ENCODE measurements at regions not wholly inside any gene's neighbourhood (a gene's known extent, or its start where the extent isn't known, plus 50 kb on each side); places are given as distances from the start of the nearest gene placed in this dataset.

DNA sequence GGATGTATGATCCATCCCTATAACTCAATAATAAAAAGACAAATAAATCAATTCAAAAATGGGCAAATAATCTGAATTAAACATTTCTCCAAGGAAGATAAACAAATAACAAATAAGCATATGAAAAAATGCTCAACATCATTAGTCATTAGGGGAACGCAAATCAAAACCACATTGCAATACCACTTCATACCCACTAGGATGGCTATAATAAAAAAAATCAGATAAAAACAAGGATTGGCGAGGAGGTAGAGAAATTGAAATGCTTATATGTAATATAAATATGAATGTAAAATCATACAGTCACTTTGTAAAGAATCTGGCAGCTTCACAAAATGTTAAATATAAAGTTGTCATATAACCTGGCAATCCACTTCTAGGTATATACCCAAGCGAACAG is 52.3 kb upstream of the TBCA start:
- ATAC-seq (no peak), FAIRE-seq (no peak), DNase-seq (ENCODE audit: extremely low read depth in 1 of 4, low spot score in 3 of 4) (no peak)
- Histone ChIP-seq H3K4me3 (no peak overlapping the region), H3K27me3 (ENCODE audit: control insufficient read depth in 2 of 2, insufficient read depth in 2 of 2, low read length in 2 of 2) (peaks cover 12 to 14% of the 10 kb centered on the region in 2 experiments), H4K20me1 (replicated peaks; ENCODE audit: control insufficient read depth, insufficient read depth, low read length) (no peaks in the 10 kb centered on the region), H3K9ac (ENCODE audit: insufficient read depth in 1 of 2, low read depth in 2 of 2, low read length in 2 of 2) (no peak overlapping the region), H3K9me3 (replicated peaks; ENCODE audit: control insufficient read depth, insufficient read depth, low read depth, low read length) (no peaks in the 10 kb centered on the region), H3K79me2 (ENCODE audit: control insufficient read depth, insufficient read depth, low read length) (no peaks in the 10 kb centered on the region), H3K4me1 (replicated peaks in 1 of 2; ENCODE audit: control insufficient read depth in 2 of 2, insufficient read depth in 2 of 2, low read length in 2 of 2) (no peaks in the 10 kb centered on the region), H3K27ac (ENCODE audit: extremely low read depth, low read depth, low read length) (no peak overlapping the region), H2AFZ (ENCODE audit: low read depth, low read length) (no peak overlapping the region), H3K4me2 (ENCODE audit: insufficient read depth, low read length) (no peak overlapping the region), H3K36me3 (ENCODE audit: control insufficient read depth, insufficient read depth, low read length) (no peaks in the 10 kb centered on the region), H3K9me1 (ENCODE audit: control insufficient read depth, insufficient read depth, low read length) (no peaks in the 10 kb centered on the region)
- intact Hi-C loops (cut with micrococcal nuclease) = no loop called here
- WGBS (ENCODE audit: insufficient coverage, low coverage, missing lambda C conversion rate) = 26% methylated on average over 3 of the region's 3 CpGs
- in situ Hi-C loops (cut with MboI) = no loop called here
- POLR2A ChIA-PET = no interaction called here
- TF ChIP-seq ZNF780A (CRISPR knock-in tag; IDR thresholded peaks at IDR 0.05) (no peak), BRF1 (IDR thresholded peaks at IDR 0.05; ENCODE audit: borderline replicate concordance, extremely low read depth, insufficient read length) (no peak), STAG1 (CRISPR knock-in tag; IDR thresholded peaks at IDR 0.05; ENCODE audit: borderline replicate concordance) (no peak), PCBP2 (IDR thresholded peaks at IDR 0.05; ENCODE audit: low read depth, low read length, poor library complexity, severe bottlenecking) (no peak), ZNF146 (CRISPR knock-in tag; IDR thresholded peaks at IDR 0.05; ENCODE audit: unreplicated experiment) (no peak), RAD51 (IDR thresholded peaks at IDR 0.05; ENCODE audit: borderline replicate concordance, low read depth) (no peak), ERF (CRISPR knock-in tag; IDR thresholded peaks at IDR 0.05) (no peak), CXXC5 (CRISPR knock-in tag; IDR thresholded peaks at IDR 0.05) (no peak), CREBBP (IDR thresholded peaks at IDR 0.05; ENCODE audit: low read depth, low read length) (no peak)
- TF ChIP-seq, protein P1, sequence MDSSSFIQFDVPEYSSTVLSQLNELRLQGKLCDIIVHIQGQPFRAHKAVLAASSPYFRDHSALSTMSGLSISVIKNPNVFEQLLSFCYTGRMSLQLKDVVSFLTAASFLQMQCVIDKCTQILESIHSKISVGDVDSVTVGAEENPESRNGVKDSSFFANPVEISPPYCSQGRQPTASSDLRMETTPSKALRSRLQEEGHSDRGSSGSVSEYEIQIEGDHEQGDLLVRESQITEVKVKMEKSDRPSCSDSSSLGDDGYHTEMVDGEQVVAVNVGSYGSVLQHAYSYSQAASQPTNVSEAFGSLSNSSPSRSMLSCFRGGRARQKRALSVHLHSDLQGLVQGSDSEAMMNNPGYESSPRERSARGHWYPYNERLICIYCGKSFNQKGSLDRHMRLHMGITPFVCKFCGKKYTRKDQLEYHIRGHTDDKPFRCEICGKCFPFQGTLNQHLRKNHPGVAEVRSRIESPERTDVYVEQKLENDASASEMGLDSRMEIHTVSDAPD (CRISPR knock-in tag; IDR thresholded peaks at IDR 0.05) = no peak
- TF ChIP-seq, protein P2, sequence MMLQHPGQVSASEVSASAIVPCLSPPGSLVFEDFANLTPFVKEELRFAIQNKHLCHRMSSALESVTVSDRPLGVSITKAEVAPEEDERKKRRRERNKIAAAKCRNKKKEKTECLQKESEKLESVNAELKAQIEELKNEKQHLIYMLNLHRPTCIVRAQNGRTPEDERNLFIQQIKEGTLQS (IDR thresholded peaks at IDR 0.05) = no peak
- TF ChIP-seq, protein P2 (CRISPR knock-in tag; conservative IDR thresholded peaks at IDR 0.05) = no peak
- TF ChIP-seq, protein P3, sequence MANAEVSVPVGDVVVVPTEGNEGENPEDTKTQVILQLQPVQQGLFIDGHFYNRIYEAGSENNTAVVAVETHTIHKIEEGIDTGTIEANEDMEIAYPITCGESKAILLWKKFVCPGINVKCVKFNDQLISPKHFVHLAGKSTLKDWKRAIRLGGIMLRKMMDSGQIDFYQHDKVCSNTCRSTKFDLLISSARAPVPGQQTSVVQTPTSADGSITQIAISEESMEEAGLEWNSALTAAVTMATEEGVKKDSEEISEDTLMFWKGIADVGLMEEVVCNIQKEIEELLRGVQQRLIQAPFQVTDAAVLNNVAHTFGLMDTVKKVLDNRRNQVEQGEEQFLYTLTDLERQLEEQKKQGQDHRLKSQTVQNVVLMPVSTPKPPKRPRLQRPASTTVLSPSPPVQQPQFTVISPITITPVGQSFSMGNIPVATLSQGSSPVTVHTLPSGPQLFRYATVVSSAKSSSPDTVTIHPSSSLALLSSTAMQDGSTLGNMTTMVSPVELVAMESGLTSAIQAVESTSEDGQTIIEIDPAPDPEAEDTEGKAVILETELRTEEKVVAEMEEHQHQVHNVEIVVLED (CRISPR knock-in tag; IDR thresholded peaks at IDR 0.05) = no peak
- no TSS peak for BruUV-seq (replicated peaks)
- CTCF ChIA-PET (ENCODE audit: low intra/inter-chr PET ratio) = no interaction called here
